Muscle of arm (tissue), 1 donor: ENCODE measurements at regions not wholly inside any gene's neighbourhood (a gene's known extent, or its start where the extent isn't known, plus 50 kb on each side); places are given as distances from the start of the nearest gene placed in this dataset.

Source experiments
- DNase-seq: peaks from one replicate; pipeline ENCODE4 v3.0.0-alpha.2; 2013

GRCh38 chr7:115707258-115708012, 323.1 kb downstream of the TFEC start:
- no peak for DNase-seq

GRCh38 chr7:115704884-115705283, 325.7 kb downstream of the TFEC start:
- DNase-seq = no peak

- no peak for DNase-seq
Measured at GRCh38 chr7:115701141-115701540, 329.4 kb downstream of the TFEC start.

- no peak for DNase-seq
Measured at GRCh38 chr7:115694424-115694823, 336.1 kb downstream of the TFEC start.

- no peak for DNase-seq
Measured at GRCh38 chr7:115693779-115694178, 336.8 kb downstream of the TFEC start.

- DNase-seq = no peak
Measured at GRCh38 chr7:115689941-115690340, 340.6 kb downstream of the TFEC start.

GRCh38 chr7:115683093-115683492, 347.5 kb downstream of the TFEC start:
- DNase-seq = no peak

GRCh38 chr7:115682507-115682906, 348.1 kb downstream of the TFEC start:
- DNase-seq = no peak

GRCh38 chr7:115680921-115681320, 349.6 kb downstream of the TFEC start:
- no peak for DNase-seq

GRCh38 chr7:115679976-115680375, 350.6 kb downstream of the TFEC start:
- no peak for DNase-seq

GRCh38 chr7:115679423-115679822, 351.1 kb downstream of the TFEC start:
- no peak for DNase-seq

- DNase-seq = peak; percentile 53
Measured at GRCh38 chr7:115678086-115678982, 352.2 kb downstream of the TFEC start.

GRCh38 chr7:115676707-115677106, 353.9 kb downstream of the TFEC start:
- no peak for DNase-seq

GRCh38 chr7:115676080-115676479, 354.5 kb downstream of the TFEC start:
- DNase-seq = peak; percentile 44

- DNase-seq = no peak
Measured at GRCh38 chr7:115674467-115675024, 356.0 kb downstream of the TFEC start.

- no peak for DNase-seq
Measured at GRCh38 chr7:115672024-115672423, 358.5 kb downstream of the TFEC start.

- no peak for DNase-seq
Measured at GRCh38 chr7:115662676-115663075, 367.9 kb downstream of the TFEC start.

- DNase-seq = no peak
Measured at GRCh38 chr7:115662120-115662519, 368.4 kb downstream of the TFEC start.

- DNase-seq = no peak
Measured at GRCh38 chr7:115658223-115658622, 372.3 kb downstream of the TFEC start.

- no peak for DNase-seq
Measured at GRCh38 chr7:115654384-115655214, 376.0 kb downstream of the TFEC start.

- no peak for DNase-seq
Measured at GRCh38 chr7:115649429-115649828, 381.1 kb downstream of the TFEC start.

GRCh38 chr7:115647712-115648111, 382.9 kb downstream of the TFEC start:
- DNase-seq = no peak
